ENCODE measurements at regions not wholly inside any gene's neighbourhood (a gene's known extent, or its start where the extent isn't known, plus 50 kb on each side); places are given as distances from the start of the nearest gene placed in this dataset.

- no TSS peak for BruUV-seq (replicated peaks)
- Histone ChIP-seq H3K4me3 (ENCODE audit: low read depth in 2 of 2, low read length in 2 of 2) (no peak overlapping the region), H3K4me1 (ENCODE audit: control insufficient read depth, insufficient read depth, low read length) (no peaks in the 10 kb centered on the region), H3K27me3 (ENCODE audit: control insufficient read depth, insufficient read depth, low read length) (no peaks in the 10 kb centered on the region), H3K36me3 (ENCODE audit: control insufficient read depth, insufficient read depth, low read length) (no peaks in the 10 kb centered on the region), H3K27ac (ENCODE audit: low read length) (no peak overlapping the region), H3K9me3 (ENCODE audit: control insufficient read depth, insufficient read depth, low read depth, low read length) (no peaks in the 10 kb centered on the region)
- POLR2A ChIA-PET: no interaction called here
- in situ Hi-C loops (cut with HindIII; ENCODE audit: low pct_unique_long_range_greater_than_20kb, low sequenced_read_pairs): no loop called here
- TF ChIP-seq CTCF (IDR thresholded peaks at IDR 0.05) (no peak), POLR2AphosphoS5 (IDR thresholded peaks at IDR 0.05; ENCODE audit: low read depth, low read length) (no peak), REST (IDR thresholded peaks at IDR 0.05; ENCODE audit: insufficient read depth in 1 of 2, low read depth in 2 of 2, low read length in 1 of 2) (no peak), TCF7L2 (IDR thresholded peaks at IDR 0.05; ENCODE audit: low read depth, low read length) (no peak), SIN3A (IDR thresholded peaks at IDR 0.05; ENCODE audit: borderline replicate concordance, insufficient read depth, low read depth, low read length) (no peak)
- CTCF ChIA-PET: no interaction called here
- intact Hi-C loops (cut with micrococcal nuclease; ENCODE audit: unreplicated experiment): no loop called here
- no peak for ATAC-seq
- DNase-seq (ENCODE audit: low read depth, low spot score): no peak
Measured at GRCh38 chr16:63960321-63960720, 1161.5 kb downstream of the CDH11 start.

- H3K27ac ChIP-seq (ENCODE audit: low read length): no peak overlapping the region
- intact Hi-C loops (cut with micrococcal nuclease; ENCODE audit: unreplicated experiment): no loop called here
- BruUV-seq (replicated peaks): no TSS peak
- DNase-seq (ENCODE audit: low read depth, low spot score): no peak
- H3K9me3 ChIP-seq (ENCODE audit: control insufficient read depth, insufficient read depth, low read depth, low read length): no peaks in the 10 kb centered on the region
- H3K36me3 ChIP-seq (ENCODE audit: control insufficient read depth, insufficient read depth, low read length): no peaks in the 10 kb centered on the region
- no peaks in the 10 kb centered on the region for H3K27me3 ChIP-seq (ENCODE audit: control insufficient read depth, insufficient read depth, low read length)
- ChIA-PET CTCF (no interaction called here), POLR2A (no interaction called here)
- no peaks in the 10 kb centered on the region for H3K4me1 ChIP-seq (ENCODE audit: control insufficient read depth, insufficient read depth, low read length)
- ATAC-seq: no peak
- in situ Hi-C loops (cut with HindIII; ENCODE audit: low pct_unique_long_range_greater_than_20kb, low sequenced_read_pairs): no loop called here
- no peak for TF ChIP-seq REST (IDR thresholded peaks at IDR 0.05; ENCODE audit: insufficient read depth in 1 of 2, low read depth in 2 of 2, low read length in 1 of 2)
- H3K4me3 ChIP-seq (ENCODE audit: low read depth in 2 of 2, low read length in 2 of 2): no peak overlapping the region
Measured at GRCh38 chr16:63947022-63947421, 1174.8 kb downstream of the CDH11 start.
